Endothelial cell of umbilical vein (primary cell): ENCODE measurements at regions not wholly inside any gene's neighbourhood (a gene's known extent, or its start where the extent isn't known, plus 50 kb on each side); places are given as distances from the start of the nearest gene placed in this dataset.

Source experiments
- CTCF ChIP-seq, 2 donors: IDR thresholded peaks; 1 replicate in 1 of 2; 2 replicates in 1 of 2; pipeline ENCODE4 v1.5.1; 2011; ENCODE audit warnings: low read length in 2 of 2, mild to moderate bottlenecking in 2 of 2, moderate library complexity in 2 of 2, control low read depth in 1 of 2, inconsistent platforms in 1 of 2, low read depth in 1 of 2; ENCODE audit not compliant: insufficient read depth in 1 of 2; ENCODE audit errors: extremely low read depth in 1 of 2
- EZH2 ChIP-seq: IDR thresholded peaks from 2 replicates; pipeline ENCODE4 v1.6.1; 2012; ENCODE audit warnings: borderline replicate concordance, low read depth, mild to moderate bottlenecking, moderate library complexity, low read length, inconsistent platforms; ENCODE audit not compliant: severe bottlenecking
- FOS ChIP-seq: IDR thresholded peaks from 2 replicates; pipeline ENCODE4 v1.6.1; 2011; ENCODE audit warnings: mild to moderate bottlenecking, low read length, moderate library complexity, borderline replicate concordance; ENCODE audit not compliant: insufficient read depth
- JUN ChIP-seq: IDR thresholded peaks from 2 replicates; pipeline ENCODE4 v1.6.1; 2011; ENCODE audit warnings: borderline replicate concordance, low read depth; ENCODE audit not compliant: insufficient read length, insufficient read depth
- MAX ChIP-seq: IDR thresholded peaks from 2 replicates; pipeline ENCODE4 v1.6.1; 2011; ENCODE audit not compliant: insufficient read depth, insufficient read length
- MYC ChIP-seq: IDR thresholded peaks from one replicate; pipeline ENCODE4 v1.6.1; 2011; ENCODE audit warnings: mild to moderate bottlenecking, low read depth, low read length
- POLR2A ChIP-seq: IDR thresholded peaks from 2 replicates; pipeline ENCODE4 v1.6.1; 2012; ENCODE audit warnings: low read depth, mild to moderate bottlenecking, control low read depth, low read length
- POLR2AphosphoS5 ChIP-seq: IDR thresholded peaks from 2 replicates; pipeline ENCODE4 v1.6.1; 2012; ENCODE audit warnings: low read depth, mild to moderate bottlenecking, control low read depth, low read length, moderate library complexity; ENCODE audit not compliant: insufficient read depth

- TF ChIP-seq CTCF (IDR thresholded peaks at IDR 0.05; ENCODE audit: extremely low read depth in 1 of 2, insufficient read depth in 1 of 2, low read depth in 1 of 2, low read length in 2 of 2) = peak; percentile 31 to 44
- TF ChIP-seq POLR2AphosphoS5 = no peak
- no peak for TF ChIP-seq MAX
- no peak for TF ChIP-seq POLR2A
- TF ChIP-seq JUN = no peak
- TF ChIP-seq EZH2 = no peak
- no peak for TF ChIP-seq FOS
- no peak for TF ChIP-seq MYC
Observed at GRCh38 chr2:78861546-78861945, 164.0 kb upstream of the REG3G start.
